A673 (cell line): ENCODE measurements at regions not wholly inside any gene's neighbourhood (a gene's known extent, or its start where the extent isn't known, plus 50 kb on each side); places are given as distances from the start of the nearest gene placed in this dataset.

Experiments used
- CTCF ChIP-seq: fragments of 300-800, 200-600 bp; sonication (generic); conservative IDR thresholded peaks from 2 replicates; pipeline ENCODE4 v1.5.1; 2017; ENCODE audit warnings: low read depth, mild to moderate bottlenecking, antibody characterized with exemption, low read length, moderate library complexity, mixed read lengths
- EZH2 ChIP-seq: fragments of 200-600 bp; sonication (generic); IDR thresholded peaks from 2 replicates; pipeline ENCODE4 v1.6.1; 2017; ENCODE audit warnings: borderline replicate concordance, low read depth, mild to moderate bottlenecking, mixed read lengths, antibody characterized with exemption, low read length; ENCODE audit not compliant: poor library complexity, severe bottlenecking

GRCh38 chr7:42440951-42441350 lies 203.9 kb upstream of the GLI3 start:
- TF ChIP-seq CTCF (no peak), EZH2 (no peak)
